Liver (tissue), 8 donors: ENCODE measurements at regions not wholly inside any gene's neighbourhood (a gene's known extent, or its start where the extent isn't known, plus 50 kb on each side); places are given as distances from the start of the nearest gene placed in this dataset.

Experiments used
- DNase-seq: peaks from one replicate; pipeline ENCODE4 v3.0.0-alpha.2; 2017; ENCODE audit warnings: low spot score
- H3K27ac ChIP-seq, 2 donors: one replicate each; pipeline ENCODE4 v1.7.0; 2013; ENCODE audit warnings: inconsistent platforms in 2 of 2, low read length in 2 of 2, control low read depth in 1 of 2, low read depth in 1 of 2, mild to moderate bottlenecking in 1 of 2
- H3K27me3 ChIP-seq, 4 donors: one replicate each; pipeline versions ENCODE4 v1.6.1 to v1.7.0; 2013; ENCODE audit warnings: low read length in 3 of 4, inconsistent platforms in 1 of 4, mild to moderate bottlenecking in 1 of 4, moderate library complexity in 1 of 4; ENCODE audit not compliant: control insufficient read depth in 4 of 4, insufficient read depth in 4 of 4
- H3K36me3 ChIP-seq, 4 donors: one replicate each; pipeline versions ENCODE4 v1.6.1 to v1.7.0; 2013; ENCODE audit warnings: low read length in 3 of 4, mild to moderate bottlenecking in 3 of 4, low read depth in 1 of 4, moderate library complexity in 1 of 4; ENCODE audit not compliant: control insufficient read depth in 4 of 4, insufficient read depth in 3 of 4
- H3K4me1 ChIP-seq, 4 donors: one replicate each; pipeline versions ENCODE4 v1.6.1 to v1.7.0; 2013; ENCODE audit warnings: low read length in 3 of 4, mild to moderate bottlenecking in 3 of 4, moderate library complexity in 1 of 4; ENCODE audit not compliant: control insufficient read depth in 4 of 4, insufficient read depth in 4 of 4
- H3K4me3 ChIP-seq, 3 donors: one replicate each; pipeline versions ENCODE4 v1.6.1 to v1.7.0; 2013; ENCODE audit warnings: low read length in 3 of 3, control low read depth in 1 of 3, low read depth in 1 of 3, mild to moderate bottlenecking in 1 of 3
- H3K9ac ChIP-seq, 2 donors: one replicate each; pipeline ENCODE4 v1.7.0; 2013; ENCODE audit warnings: low read length in 2 of 2, mild to moderate bottlenecking in 2 of 2, moderate library complexity in 2 of 2, control low read depth in 1 of 2, low read depth in 1 of 2
- H3K9me3 ChIP-seq, 4 donors: one replicate each; pipeline versions ENCODE4 v1.6.1 to v1.7.0; 2013; ENCODE audit warnings: low read length in 3 of 4; ENCODE audit not compliant: control insufficient read depth in 4 of 4
- ATF3 ChIP-seq: IDR thresholded peaks from 2 replicates; pipeline ENCODE4 v1.6.1; 2016; ENCODE audit warnings: antibody characterized with exemption
- CTCF ChIP-seq: fragments of 150-350 bp; IDR thresholded peaks from 2 replicates; pipeline ENCODE4 v1.5.1; 2017; ENCODE audit warnings: improper control_type of control experiment, low read depth, low read length; ENCODE audit not compliant: missing input control
- EGR1 ChIP-seq, 2 donors: IDR thresholded peaks; 2 replicates each; pipeline ENCODE4 v1.6.1; 2016 to 2018; ENCODE audit warnings: antibody characterized with exemption in 2 of 2, low read depth in 2 of 2
- FOXA1 ChIP-seq: IDR thresholded peaks from 2 replicates; pipeline ENCODE4 v1.6.1; 2016; ENCODE audit warnings: antibody characterized with exemption
- GABPA ChIP-seq, 2 donors: IDR thresholded peaks in 1 of 2; conservative IDR thresholded peaks in 1 of 2; 2 replicates each; pipeline ENCODE4 v1.6.1; 2016; ENCODE audit warnings: antibody characterized with exemption in 2 of 2, mild to moderate bottlenecking in 1 of 2, moderate library complexity in 1 of 2
- HNF4A ChIP-seq, 2 donors: conservative IDR thresholded peaks; 2 replicates each; pipeline ENCODE4 v1.6.1; 2016; ENCODE audit warnings: antibody characterized with exemption in 2 of 2, mild to moderate bottlenecking in 2 of 2
- JUND ChIP-seq, 2 donors: IDR thresholded peaks; 2 replicates each; pipeline ENCODE4 v1.6.1; 2016; ENCODE audit warnings: antibody characterized with exemption in 2 of 2
- MAX ChIP-seq: IDR thresholded peaks from 2 replicates; pipeline ENCODE4 v1.6.1; 2016; ENCODE audit warnings: antibody characterized with exemption
- NR2F2 ChIP-seq: IDR thresholded peaks from 2 replicates; pipeline ENCODE4 v1.6.1; 2016; ENCODE audit warnings: antibody characterized with exemption
- RAD21 ChIP-seq, 2 donors: IDR thresholded peaks; 2 replicates each; pipeline ENCODE4 v1.6.1; 2016; ENCODE audit warnings: antibody characterized with exemption in 2 of 2, mild to moderate bottlenecking in 2 of 2
- REST ChIP-seq: IDR thresholded peaks from 2 replicates; pipeline ENCODE4 v1.6.1; 2016; ENCODE audit warnings: antibody characterized with exemption, mild to moderate bottlenecking
- SP1 ChIP-seq: IDR thresholded peaks from 2 replicates; pipeline ENCODE4 v1.6.1; 2018; ENCODE audit warnings: antibody characterized with exemption, mild to moderate bottlenecking
- TAF1 ChIP-seq: conservative IDR thresholded peaks from 2 replicates; pipeline ENCODE4 v1.6.1; 2016; ENCODE audit warnings: antibody characterized with exemption, mild to moderate bottlenecking
- YY1 ChIP-seq: IDR thresholded peaks from 2 replicates; pipeline ENCODE4 v1.6.1; 2016; ENCODE audit warnings: antibody characterized with exemption, mild to moderate bottlenecking
- WGBS: extraction: QIAGEN DNeasy Blood & Tissue Kit; methylation state at CpG from one replicate; pipeline ENCODE4 v1.1.7; 2013; 5-methylcytosine and 5-hydroxymethylcytosine counted together
- donor health status: healthy.
- donor health status: healthy.
- donor health status: healthy.
- donor health status: healthy.
- donor health status: healthy.

GRCh38 chr7:24388212-24388611, 104.2 kb downstream of the NPY start:
- Histone ChIP-seq H3K27ac (no peak overlapping the region), H3K9ac (no peak overlapping the region), H3K4me3 (no peak overlapping the region), H3K4me1 (no peaks in the 10 kb centered on the region), H3K27me3 (no peaks in the 10 kb centered on the region), H3K36me3 (no peaks in the 10 kb centered on the region), H3K9me3 (no peaks in the 10 kb centered on the region)
- no peak for DNase-seq
- no peak for TF ChIP-seq REST
- no peak for TF ChIP-seq RAD21 (IDR thresholded peaks at IDR 0.05)
- no peak for TF ChIP-seq GABPA (IDR thresholded peaks at IDR 0.05 in 1 of 2, conservative IDR thresholded peaks at IDR 0.05 in 1 of 2)
- TF ChIP-seq EGR1 (IDR thresholded peaks at IDR 0.05; ENCODE audit: low read depth in 2 of 2): no peak
- TF ChIP-seq ATF3: no peak
- TF ChIP-seq YY1: no peak
- no peak for TF ChIP-seq MAX
- no peak for TF ChIP-seq TAF1
- TF ChIP-seq JUND (IDR thresholded peaks at IDR 0.05): no peak
- TF ChIP-seq CTCF: no peak
- no peak for TF ChIP-seq HNF4A (conservative IDR thresholded peaks at IDR 0.05)
- TF ChIP-seq SP1: no peak
- TF ChIP-seq FOXA1: no peak
- TF ChIP-seq NR2F2: no peak

DNA sequence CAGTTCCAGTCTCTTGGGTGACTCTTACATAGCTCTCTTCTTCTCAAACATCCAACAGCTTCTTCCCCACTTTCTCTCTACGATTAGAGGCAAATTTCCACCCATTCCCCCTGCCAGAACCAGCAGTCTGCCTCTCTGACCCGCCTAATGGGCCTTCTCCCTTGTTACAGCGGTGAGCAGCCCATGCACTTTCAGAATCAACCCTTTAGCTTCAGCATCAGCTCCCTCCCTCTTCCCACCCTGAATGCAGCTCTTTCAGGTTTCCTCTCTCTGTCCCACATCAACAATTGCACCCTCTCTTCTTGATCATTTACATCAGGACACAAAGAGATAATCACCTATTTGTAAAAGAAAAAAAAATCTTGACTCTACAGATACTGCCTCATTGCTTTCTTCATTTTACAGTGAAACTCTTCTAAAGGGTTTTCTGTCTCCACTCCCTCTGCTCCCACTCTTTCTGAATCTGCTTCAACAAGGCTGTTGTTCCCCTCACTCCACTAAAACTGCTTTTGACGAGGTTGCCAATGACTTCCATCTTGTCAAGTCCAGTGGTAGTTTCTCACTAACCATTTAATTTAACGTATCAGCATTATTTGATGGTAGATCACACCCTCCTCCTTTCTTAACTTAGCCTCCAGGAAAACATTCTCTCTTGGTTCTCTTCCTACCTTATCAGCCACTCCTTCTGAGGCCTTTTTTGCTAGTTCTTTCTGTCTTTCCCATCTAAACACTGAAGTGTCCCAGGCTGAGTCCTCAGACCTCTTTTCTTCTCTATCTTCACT, 106.6 kb downstream of the NPY start:
- no peak for TF ChIP-seq REST
- no peak for TF ChIP-seq MAX
- TF ChIP-seq RAD21 (IDR thresholded peaks at IDR 0.05): no peak
- TF ChIP-seq SP1: no peak
- TF ChIP-seq EGR1 (IDR thresholded peaks at IDR 0.05; ENCODE audit: low read depth in 2 of 2): no peak
- TF ChIP-seq ATF3: no peak
- TF ChIP-seq JUND (IDR thresholded peaks at IDR 0.05): no peak
- TF ChIP-seq HNF4A (conservative IDR thresholded peaks at IDR 0.05): no peak
- no peak for DNase-seq
- Histone ChIP-seq H3K27me3 (no peaks in the 10 kb centered on the region), H3K4me3 (no peak overlapping the region), H3K9ac (no peak overlapping the region), H3K4me1 (no peaks in the 10 kb centered on the region), H3K9me3 (no peaks in the 10 kb centered on the region), H3K27ac (no peak overlapping the region), H3K36me3 (no peaks in the 10 kb centered on the region)
- WGBS: 84% methylated on average over 5 of the region's 5 CpGs
